Thymus (tissue), 11 donors: ENCODE measurements at regions not wholly inside any gene's neighbourhood (a gene's known extent, or its start where the extent isn't known, plus 50 kb on each side); places are given as distances from the start of the nearest gene placed in this dataset.

Experiments
- DNase-seq, 9 donors: peaks; one replicate each; pipeline ENCODE4 v3.0.0-alpha.2; 2013; ENCODE audit warnings: low spot score in 9 of 9, low read depth in 6 of 9, missing footprints in 1 of 9
- H3K27ac ChIP-seq, 2 donors: one replicate each; pipeline ENCODE4 v1.5.1; 2013; ENCODE audit warnings: control low read depth in 1 of 2, low read depth in 1 of 2, low read length in 1 of 2, mild to moderate bottlenecking in 1 of 2, moderate library complexity in 1 of 2
- H3K27me3 ChIP-seq, 2 donors: one replicate each; pipeline ENCODE4 v1.5.1; 2013; ENCODE audit warnings: low read length in 1 of 2; ENCODE audit not compliant: control insufficient read depth in 2 of 2, insufficient read depth in 1 of 2
- H3K36me3 ChIP-seq, 2 donors: one replicate each; pipeline ENCODE4 v1.5.1; 2013; ENCODE audit warnings: low read length in 1 of 2, mild to moderate bottlenecking in 1 of 2, moderate library complexity in 1 of 2; ENCODE audit not compliant: control insufficient read depth in 2 of 2, insufficient read depth in 2 of 2
- H3K4me1 ChIP-seq, 2 donors: one replicate each; pipeline ENCODE4 v1.5.1; 2013; ENCODE audit warnings: low read length in 2 of 2; ENCODE audit not compliant: control insufficient read depth in 2 of 2, insufficient read depth in 2 of 2
- H3K4me3 ChIP-seq, 2 donors: one replicate each; pipeline ENCODE4 v1.5.1; 2013; ENCODE audit warnings: low read length in 2 of 2, control low read depth in 1 of 2, mild to moderate bottlenecking in 1 of 2
- H3K9me3 ChIP-seq, 2 donors: one replicate each; pipeline ENCODE4 v1.5.1; 2013; ENCODE audit warnings: low read length in 1 of 2, mild to moderate bottlenecking in 1 of 2; ENCODE audit not compliant: control insufficient read depth in 2 of 2, insufficient read depth in 1 of 2
- WGBS: extraction: QIAGEN DNeasy Blood & Tissue Kit; methylation state at CpG from one replicate; pipeline ENCODE4 v1.1.7; 2013; 5-methylcytosine and 5-hydroxymethylcytosine counted together
- donor health status: healthy.

- Histone ChIP-seq H3K36me3 (no peaks in the 10 kb centered on the region), H3K4me1 (no peaks in the 10 kb centered on the region), H3K9me3 (no peaks in the 10 kb centered on the region), H3K27ac (no peak overlapping the region), H3K4me3 (no peak overlapping the region), H3K27me3 (no peaks in the 10 kb centered on the region)
- DNase-seq, result no peak
These were observed 310.2 kb upstream of the ADAMTS5 start for GRCh38 chr21:27277110-27277509.

GRCh38 chr21:27275294-27275927 lies 308.5 kb upstream of the ADAMTS5 start:
- Histone ChIP-seq H3K9me3 (no peaks in the 10 kb centered on the region), H3K4me3 (no peak overlapping the region), H3K36me3 (no peaks in the 10 kb centered on the region), H3K4me1 (no peaks in the 10 kb centered on the region), H3K27ac (no peak overlapping the region), H3K27me3 (no peaks in the 10 kb centered on the region)
- DNase-seq, result no peak
- WGBS, result 25% methylated on average over 1 of the region's 1 CpG

DNA sequence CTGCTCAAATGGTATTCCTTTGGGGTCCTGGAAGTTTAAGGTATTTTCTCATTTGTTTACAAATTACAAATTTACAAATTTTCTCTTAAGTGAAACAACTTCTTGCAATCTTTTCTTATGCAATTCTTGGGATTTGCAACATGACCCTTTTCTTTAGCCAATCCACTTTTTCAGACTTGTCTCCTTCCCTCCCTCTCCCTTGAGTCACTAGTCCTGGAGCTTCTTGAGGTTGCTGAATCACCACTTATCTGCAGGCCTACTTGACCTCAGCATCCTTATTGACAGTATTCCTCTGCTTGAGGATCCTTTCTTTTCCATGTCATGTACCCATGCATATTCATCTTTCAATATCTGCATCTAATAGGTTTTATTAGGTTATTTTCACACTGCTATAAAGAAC lies 302.8 kb upstream of the ADAMTS5 start:
- H3K4me1 ChIP-seq, result no peaks in the 10 kb centered on the region
- DNase-seq, result no peak
- no peak overlapping the region for H3K27ac ChIP-seq
- no peaks in the 10 kb centered on the region for H3K9me3 ChIP-seq
- no peak overlapping the region for H3K4me3 ChIP-seq
- no peaks in the 10 kb centered on the region for H3K27me3 ChIP-seq
- no peaks in the 10 kb centered on the region for H3K36me3 ChIP-seq

GRCh38 chr21:27268290-27268689 lies 301.4 kb upstream of the ADAMTS5 start:
- Histone ChIP-seq H3K27me3 (no peaks in the 10 kb centered on the region), H3K36me3 (no peaks in the 10 kb centered on the region), H3K9me3 (no peaks in the 10 kb centered on the region), H3K27ac (no peak overlapping the region), H3K4me3 (no peak overlapping the region), H3K4me1 (no peaks in the 10 kb centered on the region)
- DNase-seq, result no peak
- 82% methylated on average over 2 of the region's 2 CpGs for WGBS

- no peaks in the 10 kb centered on the region for H3K27me3 ChIP-seq
- DNase-seq, result no peak
- WGBS, result 90% methylated on average over 2 of the region's 2 CpGs
These were observed 299.1 kb upstream of the ADAMTS5 start for GRCh38 chr21:27265949-27266348.

GRCh38 chr21:27265492-27265891 lies 298.6 kb upstream of the ADAMTS5 start:
- Histone ChIP-seq H3K4me3 (no peak overlapping the region), H3K27me3 (no peaks in the 10 kb centered on the region), H3K27ac (no peak overlapping the region), H3K36me3 (no peaks in the 10 kb centered on the region), H3K9me3 (no peaks in the 10 kb centered on the region), H3K4me1 (no peaks in the 10 kb centered on the region)
- 95% methylated on average over 1 of the region's 1 CpG for WGBS
- DNase-seq, result no peak

More at GRCh38 chr21:27265949-27266348, 299.1 kb upstream of the ADAMTS5 start:
- H3K4me1 ChIP-seq, result no peaks in the 10 kb centered on the region
- H3K9me3 ChIP-seq, result no peaks in the 10 kb centered on the region
- no peak overlapping the region for H3K4me3 ChIP-seq
- no peak overlapping the region for H3K27ac ChIP-seq
- no peaks in the 10 kb centered on the region for H3K36me3 ChIP-seq

DNA sequence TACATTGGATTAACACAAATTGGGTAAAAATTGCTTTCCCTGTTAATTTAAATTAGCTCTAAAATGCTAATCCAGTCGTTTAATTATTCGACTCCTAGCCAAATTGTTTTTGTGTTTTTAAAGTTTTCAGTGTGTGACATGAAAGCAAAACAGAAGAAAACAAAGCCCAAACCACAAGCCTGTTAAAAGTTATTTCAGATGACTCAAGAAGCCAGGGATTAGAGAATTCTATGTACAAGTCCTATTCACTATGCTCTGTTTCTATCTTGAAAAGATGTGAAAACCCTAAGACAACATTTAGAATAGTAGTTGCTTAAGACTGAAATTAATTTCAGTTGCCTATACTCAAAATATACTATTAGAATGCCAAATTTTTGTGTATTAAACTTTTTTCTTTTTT lies 294.8 kb upstream of the ADAMTS5 start:
- 92% methylated on average over 2 of the region's 2 CpGs for WGBS

DNA sequence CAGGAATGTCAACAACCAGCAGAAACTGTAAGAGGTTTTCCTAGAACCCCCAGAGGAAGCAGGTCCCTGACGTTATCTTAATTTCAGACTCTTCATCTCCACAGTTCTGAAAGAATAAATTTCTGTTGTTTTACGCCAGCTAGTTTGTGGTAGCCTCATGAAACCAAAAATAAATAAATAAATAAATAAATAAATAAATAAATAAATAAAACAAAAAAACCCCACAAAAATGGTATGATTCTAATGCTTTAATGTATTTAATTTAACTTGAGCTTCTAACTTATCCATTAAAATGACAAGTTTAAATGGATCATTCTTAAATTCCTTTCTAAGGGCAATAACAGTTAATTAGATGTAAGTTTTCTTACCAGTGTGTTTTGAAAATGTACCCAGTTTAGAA lies 293.8 kb upstream of the ADAMTS5 start:
- Histone ChIP-seq H3K9me3 (no peaks in the 10 kb centered on the region), H3K27me3 (no peaks in the 10 kb centered on the region), H3K36me3 (no peaks in the 10 kb centered on the region), H3K4me3 (no peak overlapping the region), H3K27ac (no peak overlapping the region), H3K4me1 (no peaks in the 10 kb centered on the region)
- WGBS, result 89% methylated on average over 2 of the region's 2 CpGs
- no peak for DNase-seq

More for the DNA sequence above, 294.8 kb upstream of the ADAMTS5 start:
- H3K36me3 ChIP-seq, result no peaks in the 10 kb centered on the region
- no peaks in the 10 kb centered on the region for H3K9me3 ChIP-seq
- no peak for DNase-seq
- no peak overlapping the region for H3K4me3 ChIP-seq
- no peak overlapping the region for H3K27ac ChIP-seq
- no peaks in the 10 kb centered on the region for H3K4me1 ChIP-seq
- no peaks in the 10 kb centered on the region for H3K27me3 ChIP-seq

GRCh38 chr21:27258742-27259448 lies 292.0 kb upstream of the ADAMTS5 start:
- Histone ChIP-seq H3K4me1 (no peaks in the 10 kb centered on the region), H3K27me3 (no peaks in the 10 kb centered on the region), H3K9me3 (no peaks in the 10 kb centered on the region), H3K4me3 (no peak overlapping the region), H3K36me3 (no peaks in the 10 kb centered on the region), H3K27ac (no peak overlapping the region)
- 96% methylated on average over 10 of the region's 10 CpGs for WGBS
- no peak for DNase-seq
